ENCODE measurements at regions not wholly inside any gene's neighbourhood (a gene's known extent, or its start where the extent isn't known, plus 50 kb on each side); places are given as distances from the start of the nearest gene placed in this dataset.
"Not testable (repeated sequence)": the region's sequence is repeated elsewhere in the genome, so short reads cannot be mapped to it uniquely, and the experiment has no call there.

GRCh38 chr21:31801551-31802219, 69.8 kb upstream of the SCAF4 start:
- WGBS, 2 donors = 80 to 89% methylated on average over 10 of the region's 10 CpGs
- Histone ChIP-seq H3K9me3 (no peaks in the 10 kb centered on the region), H3K4me1 (peaks cover 0 to 22% (median 17%) of the 10 kb centered on the region in 4 donors), H3K27ac (no peak overlapping the region), H3K4me3 (no peak overlapping the region), H3K27me3 (no peaks in the 10 kb centered on the region), H3K36me3 (no peaks in the 10 kb centered on the region)
- peak in 1 of 2 donors; percentile 10 for DNase-seq
- no peak for TF ChIP-seq EP300 (IDR thresholded peaks at IDR 0.05)
- TF ChIP-seq, protein P1, sequence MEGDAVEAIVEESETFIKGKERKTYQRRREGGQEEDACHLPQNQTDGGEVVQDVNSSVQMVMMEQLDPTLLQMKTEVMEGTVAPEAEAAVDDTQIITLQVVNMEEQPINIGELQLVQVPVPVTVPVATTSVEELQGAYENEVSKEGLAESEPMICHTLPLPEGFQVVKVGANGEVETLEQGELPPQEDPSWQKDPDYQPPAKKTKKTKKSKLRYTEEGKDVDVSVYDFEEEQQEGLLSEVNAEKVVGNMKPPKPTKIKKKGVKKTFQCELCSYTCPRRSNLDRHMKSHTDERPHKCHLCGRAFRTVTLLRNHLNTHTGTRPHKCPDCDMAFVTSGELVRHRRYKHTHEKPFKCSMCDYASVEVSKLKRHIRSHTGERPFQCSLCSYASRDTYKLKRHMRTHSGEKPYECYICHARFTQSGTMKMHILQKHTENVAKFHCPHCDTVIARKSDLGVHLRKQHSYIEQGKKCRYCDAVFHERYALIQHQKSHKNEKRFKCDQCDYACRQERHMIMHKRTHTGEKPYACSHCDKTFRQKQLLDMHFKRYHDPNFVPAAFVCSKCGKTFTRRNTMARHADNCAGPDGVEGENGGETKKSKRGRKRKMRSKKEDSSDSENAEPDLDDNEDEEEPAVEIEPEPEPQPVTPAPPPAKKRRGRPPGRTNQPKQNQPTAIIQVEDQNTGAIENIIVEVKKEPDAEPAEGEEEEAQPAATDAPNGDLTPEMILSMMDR (IDR thresholded peaks at IDR 0.05) = no peak
- TF ChIP-seq POLR2A (IDR thresholded peaks at IDR 0.05) = no peak
- ATAC-seq (ENCODE audit: low FRiP score in 2 of 2) = no peak

GRCh38 chr21:31798842-31799704, 67.2 kb upstream of the SCAF4 start:
- 62 to 63% methylated on average over 15 of the region's 15 CpGs for WGBS, 2 donors

DNA sequence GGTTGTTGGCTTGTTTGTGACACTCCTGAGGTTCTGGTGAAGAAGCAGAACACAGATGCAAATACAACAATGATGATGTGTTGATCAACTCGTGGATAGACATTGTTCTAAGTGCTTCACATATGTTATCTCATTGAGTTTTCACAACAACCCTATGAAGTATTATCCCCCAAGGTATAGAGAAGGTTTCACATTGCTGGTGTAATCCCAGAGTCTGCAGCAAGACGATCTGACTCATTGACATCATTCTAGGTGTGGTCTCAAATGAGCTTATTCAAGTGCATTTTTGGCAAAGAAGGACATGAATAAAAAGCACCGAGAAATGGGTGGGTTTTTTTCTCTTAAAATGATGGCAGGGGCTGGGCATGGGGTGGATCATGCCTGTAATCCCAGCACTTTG, 64.1 kb upstream of the SCAF4 start:
- Histone ChIP-seq H3K27me3 (no peaks in the 10 kb centered on the region), H3K36me3 (no peaks in the 10 kb centered on the region), H3K4me1 (peaks cover 0 to 16% (median 10%) of the 10 kb centered on the region in 4 donors), H3K4me3 (no peak overlapping the region), H3K27ac (no peak overlapping the region), H3K9me3 (no peaks in the 10 kb centered on the region)
- ATAC-seq (ENCODE audit: low FRiP score in 2 of 2) (peak in 1 of 2 donors; percentile 91), DNase-seq (no peak)
- no peak for TF ChIP-seq POLR2AphosphoS5 (IDR thresholded peaks at IDR 0.05)
- 66 to 79% methylated on average over 3 of the region's 3 CpGs for WGBS, 2 donors

More at GRCh38 chr21:31798842-31799704, 67.2 kb upstream of the SCAF4 start:
- ATAC-seq (ENCODE audit: low FRiP score in 2 of 2) (peak in 1 of 2 donors; percentile 50), DNase-seq (peak in 1 of 2 donors; percentile 56)
- H3K4me1 ChIP-seq = peaks cover 0 to 22% (median 16%) of the 10 kb centered on the region in 4 donors
- H3K4me3 ChIP-seq = no peak overlapping the region
- no peaks in the 10 kb centered on the region for H3K9me3 ChIP-seq
- H3K27me3 ChIP-seq = no peaks in the 10 kb centered on the region
- H3K36me3 ChIP-seq = no peaks in the 10 kb centered on the region
- TF ChIP-seq, protein P1 (IDR thresholded peaks at IDR 0.05) = no peak
- TF ChIP-seq POLR2A (IDR thresholded peaks at IDR 0.05) (no peak), EP300 (IDR thresholded peaks at IDR 0.05) (no peak), POLR2AphosphoS5 (IDR thresholded peaks at IDR 0.05) (no peak)
- H3K27ac ChIP-seq = peak overlapping the region in 3 of 4 donors; percentile 1 to 63 (median 18)

GRCh38 chr21:31790420-31790819, 58.5 kb upstream of the SCAF4 start:
- 89 to 90% methylated on average over 5 of the region's 5 CpGs for WGBS, 2 donors
- H3K27ac ChIP-seq; H3K9me3 ChIP-seq; H3K36me3 ChIP-seq; ATAC-seq (ENCODE audit: low FRiP score in 2 of 2); H3K27me3 ChIP-seq; H3K4me3 ChIP-seq; DNase-seq: not testable (repeated sequence)
- H3K4me1 ChIP-seq = peaks cover 0 to 14% (median 5%) of the 10 kb centered on the region in 4 donors

- Histone ChIP-seq H3K9me3 (no peaks in the 10 kb centered on the region), H3K4me3 (no peak overlapping the region), H3K27ac (no peak overlapping the region), H3K4me1 (peaks cover 0 to 14% (median 5%) of the 10 kb centered on the region in 4 donors), H3K27me3 (no peaks in the 10 kb centered on the region), H3K36me3 (no peaks in the 10 kb centered on the region)
- TF ChIP-seq, protein P1 (IDR thresholded peaks at IDR 0.05) = no peak
- no peak for TF ChIP-seq POLR2AphosphoS5 (IDR thresholded peaks at IDR 0.05)
- DNase-seq (no peak), ATAC-seq (ENCODE audit: low FRiP score in 2 of 2) (no peak)
- 92 to 94% methylated on average over 4 of the region's 4 CpGs for whole genome bisulfite sequencing, 2 donors
These were observed 56.7 kb upstream of the SCAF4 start for GRCh38 chr21:31788581-31788980.

All from upper lobe of left lung (tissue), 6 donors.